KG1 (cell line): ENCODE measurements at regions not wholly inside any gene's neighbourhood (a gene's known extent, or its start where the extent isn't known, plus 50 kb on each side); places are given as distances from the start of the nearest gene placed in this dataset.
"Not testable (repeated sequence)": the region's sequence is repeated elsewhere in the genome, so short reads cannot be mapped to it uniquely, and the experiment has no call there.

Experiments used
- DNase-seq: peaks from one replicate; lab custom pipeline; 2025; lab: John Stamatoyannopoulos, UW

- no peak for DNase-seq
These were observed 100.5 kb downstream of the SYF2 start for GRCh38 chr1:25131794-25132193.

GRCh38 chr1:25130895-25131294 is 101.4 kb downstream of the SYF2 start:
- no peak for DNase-seq

GRCh38 chr1:25129380-25129779 is 102.9 kb downstream of the SYF2 start:
- DNase-seq, result no peak

GRCh38 chr1:25128121-25128621 is 104.1 kb downstream of the SYF2 start:
- DNase-seq, result no peak

- DNase-seq, result no peak
These were observed 105.7 kb downstream of the SYF2 start for GRCh38 chr1:25126562-25126961.

- DNase-seq, result no peak
These were observed 108.8 kb downstream of the SYF2 start for GRCh38 chr1:25123551-25123950.

- no peak for DNase-seq
These were observed 109.6 kb downstream of the SYF2 start for GRCh38 chr1:25122747-25123146.

GRCh38 chr1:25120281-25120680 is 112.0 kb downstream of the SYF2 start:
- peak; percentile 43 for DNase-seq

GRCh38 chr1:25118546-25118945 is 113.8 kb downstream of the SYF2 start:
- DNase-seq, result no peak

GRCh38 chr1:25117233-25117823 is 115.0 kb downstream of the SYF2 start:
- no peak for DNase-seq

GRCh38 chr1:25116832-25117231 is 115.5 kb downstream of the SYF2 start:
- DNase-seq, result no peak

GRCh38 chr1:25116117-25116516 is 116.2 kb downstream of the SYF2 start:
- DNase-seq, result not testable (repeated sequence)

GRCh38 chr1:25113731-25114130 is 118.6 kb downstream of the SYF2 start:
- DNase-seq, result no peak

- no peak for DNase-seq
These were observed 119.2 kb downstream of the SYF2 start for GRCh38 chr1:25113086-25113485.

GRCh38 chr1:25112400-25112799 is 119.9 kb downstream of the SYF2 start:
- no peak for DNase-seq

GRCh38 chr1:25111706-25112105 is 120.6 kb downstream of the SYF2 start:
- no peak for DNase-seq

- DNase-seq, result no peak
These were observed 121.8 kb downstream of the SYF2 start for GRCh38 chr1:25110485-25110884.

GRCh38 chr1:25110036-25110435 is 122.3 kb downstream of the SYF2 start:
- DNase-seq, result no peak

GRCh38 chr1:25109531-25109951 is 122.8 kb downstream of the SYF2 start:
- no peak for DNase-seq

GRCh38 chr1:25107643-25108010 is 124.7 kb downstream of the SYF2 start:
- no peak for DNase-seq

GRCh38 chr1:25106976-25107642 is 125.2 kb downstream of the SYF2 start:
- DNase-seq, result no peak

GRCh38 chr1:25106352-25106751 is 126.0 kb downstream of the SYF2 start:
- DNase-seq, result no peak

- no peak for DNase-seq
These were observed 126.5 kb downstream of the SYF2 start for GRCh38 chr1:25105836-25106235.
